Immature natural killer cell (primary cell): ENCODE measurements at regions not wholly inside any gene's neighbourhood (a gene's known extent, or its start where the extent isn't known, plus 50 kb on each side); places are given as distances from the start of the nearest gene placed in this dataset.

Experiments
- DNase-seq, 3 donors: peaks; one replicate each; pipeline ENCODE4 v3.0.0; 2022; ENCODE audit warnings: mixed read lengths in 1 of 3
- H3K27ac Mint-ChIP-seq, 6 donors: one replicate each; pipeline ENCODE4 v1.8.0; 2020; ENCODE audit warnings: mixed read lengths in 6 of 6, mild to moderate bottlenecking in 5 of 6, inconsistent platforms in 4 of 6, moderate library complexity in 3 of 6
- H3K27me3 Mint-ChIP-seq, 3 donors: one replicate each; pipeline ENCODE4 v1.8.0; 2020 to 2021; ENCODE audit warnings: low read depth in 3 of 3, mild to moderate bottlenecking in 3 of 3, mixed read lengths in 3 of 3, moderate library complexity in 3 of 3, inconsistent platforms in 1 of 3
- H3K36me3 Mint-ChIP-seq, 3 donors: one replicate each; pipeline ENCODE4 v1.8.0; 2020; ENCODE audit warnings: mixed read lengths in 3 of 3, inconsistent platforms in 2 of 3, mild to moderate bottlenecking in 2 of 3
- H3K4me1 Mint-ChIP-seq, 2 donors: one replicate each; pipeline ENCODE4 v1.8.0; 2020; ENCODE audit warnings: inconsistent platforms in 2 of 2, mild to moderate bottlenecking in 2 of 2, mixed read lengths in 2 of 2, moderate library complexity in 1 of 2
- H3K4me3 Mint-ChIP-seq, 5 donors: one replicate each; pipeline ENCODE4 v1.8.0; 2020; ENCODE audit warnings: mild to moderate bottlenecking in 5 of 5, mixed read lengths in 5 of 5, inconsistent platforms in 3 of 5, moderate library complexity in 3 of 5
- H3K9me3 Mint-ChIP-seq, 6 donors: one replicate each; pipeline ENCODE4 v1.8.0; 2020; ENCODE audit warnings: mild to moderate bottlenecking in 6 of 6, mixed read lengths in 6 of 6, inconsistent platforms in 4 of 6, moderate library complexity in 3 of 6

DNA sequence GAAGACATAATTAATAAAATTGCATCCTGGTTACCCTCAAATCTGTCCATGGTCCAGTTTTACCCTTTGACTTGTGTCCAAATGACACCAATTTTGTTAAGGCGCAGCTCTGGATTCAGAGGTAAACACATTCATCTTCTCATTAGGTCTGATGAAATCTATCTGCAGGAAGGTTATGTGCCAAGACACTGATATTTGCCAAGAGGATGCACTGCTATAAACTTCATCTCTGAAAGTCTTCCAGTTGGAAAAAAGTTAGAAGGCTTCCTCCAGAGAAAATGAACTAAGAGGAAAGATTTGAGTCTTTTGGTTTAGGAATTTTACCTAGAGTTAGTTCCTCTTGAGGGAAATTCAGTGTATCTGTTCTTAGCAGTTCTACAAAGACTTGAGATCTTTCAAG is 717.8 kb downstream of the DTWD2 start:
- H3K4me1 Mint-ChIP-seq = no peaks in the 10 kb centered on the region
- no peak overlapping the region for H3K27ac Mint-ChIP-seq
- H3K4me3 Mint-ChIP-seq = no peak overlapping the region
- DNase-seq = no peak
- peaks cover 0 to 1% (median 0%) of the 10 kb centered on the region in 3 donors for H3K27me3 Mint-ChIP-seq
- no peaks in the 10 kb centered on the region for H3K36me3 Mint-ChIP-seq
- peaks cover 5 to 31% (median 15%) of the 10 kb centered on the region in 6 donors for H3K9me3 Mint-ChIP-seq

GRCh38 chr5:118258223-118258622 is 730.1 kb downstream of the DTWD2 start:
- no peak overlapping the region for H3K27ac Mint-ChIP-seq
- no peaks in the 10 kb centered on the region for H3K36me3 Mint-ChIP-seq
- peaks cover 3 to 31% (median 9%) of the 10 kb centered on the region in 6 donors for H3K9me3 Mint-ChIP-seq

GRCh38 chr5:118257066-118257465 is 731.3 kb downstream of the DTWD2 start:
- no peaks in the 10 kb centered on the region for H3K4me1 Mint-ChIP-seq
- peaks cover 0 to 23% (median 9%) of the 10 kb centered on the region in 6 donors for H3K9me3 Mint-ChIP-seq
- no peak overlapping the region for H3K4me3 Mint-ChIP-seq
- no peak overlapping the region for H3K27ac Mint-ChIP-seq
- no peaks in the 10 kb centered on the region for H3K36me3 Mint-ChIP-seq
- DNase-seq = no peak
- peaks cover 0 to 1% (median 0%) of the 10 kb centered on the region in 3 donors for H3K27me3 Mint-ChIP-seq

More at GRCh38 chr5:118258223-118258622, 730.1 kb downstream of the DTWD2 start:
- peaks cover 0 to 1% (median 0%) of the 10 kb centered on the region in 3 donors for H3K27me3 Mint-ChIP-seq
- H3K4me1 Mint-ChIP-seq = no peaks in the 10 kb centered on the region
- no peak for DNase-seq
- H3K4me3 Mint-ChIP-seq = no peak overlapping the region

GRCh38 chr5:118253225-118254061 is 734.9 kb downstream of the DTWD2 start:
- Mint-ChIP-seq H3K36me3 (no peaks in the 10 kb centered on the region), H3K4me1 (no peaks in the 10 kb centered on the region), H3K27ac (no peak overlapping the region), H3K27me3 (no peaks in the 10 kb centered on the region), H3K4me3 (no peak overlapping the region), H3K9me3 (peaks cover 8 to 37% (median 27%) of the 10 kb centered on the region in 6 donors)
- no peak for DNase-seq

GRCh38 chr5:118249386-118249785 is 739.0 kb downstream of the DTWD2 start:
- no peak for DNase-seq
- Mint-ChIP-seq H3K36me3 (no peaks in the 10 kb centered on the region), H3K9me3 (peaks cover 15 to 44% (median 29%) of the 10 kb centered on the region in 6 donors), H3K4me3 (no peak overlapping the region), H3K4me1 (no peaks in the 10 kb centered on the region), H3K27me3 (no peaks in the 10 kb centered on the region), H3K27ac (no peak overlapping the region)

DNA sequence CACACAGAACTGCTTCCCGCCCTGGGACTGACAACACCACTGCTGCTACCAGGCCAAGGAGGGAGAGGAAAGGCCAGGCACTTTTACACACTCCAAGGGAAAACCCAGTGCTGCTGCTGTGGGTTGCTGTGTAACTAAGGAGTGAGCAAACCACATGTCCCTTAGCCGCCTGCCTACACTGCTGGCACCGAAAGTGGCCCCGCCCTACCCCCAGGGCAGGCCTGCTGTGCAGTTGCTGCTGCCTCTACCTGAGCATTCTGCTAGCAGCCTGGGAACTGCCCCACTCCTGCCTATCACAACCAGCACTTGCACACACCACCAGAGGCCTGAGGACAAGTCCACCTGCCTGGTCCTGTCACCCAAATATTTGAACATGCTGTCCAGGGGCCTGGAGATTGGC is 740.9 kb downstream of the DTWD2 start:
- Mint-ChIP-seq H3K4me3 (no peak overlapping the region), H3K27me3 (no peaks in the 10 kb centered on the region), H3K9me3 (peaks cover 17 to 52% (median 27%) of the 10 kb centered on the region in 6 donors), H3K36me3 (no peaks in the 10 kb centered on the region), H3K4me1 (no peaks in the 10 kb centered on the region), H3K27ac (no peak overlapping the region)
- DNase-seq = no peak

- Mint-ChIP-seq H3K4me1 (no peaks in the 10 kb centered on the region), H3K27me3 (no peaks in the 10 kb centered on the region), H3K27ac (no peak overlapping the region), H3K36me3 (no peaks in the 10 kb centered on the region), H3K4me3 (no peak overlapping the region), H3K9me3 (peaks cover 10 to 39% (median 20%) of the 10 kb centered on the region in 6 donors)
- DNase-seq = no peak
These were observed 744.7 kb downstream of the DTWD2 start for GRCh38 chr5:118243613-118244012.

DNA sequence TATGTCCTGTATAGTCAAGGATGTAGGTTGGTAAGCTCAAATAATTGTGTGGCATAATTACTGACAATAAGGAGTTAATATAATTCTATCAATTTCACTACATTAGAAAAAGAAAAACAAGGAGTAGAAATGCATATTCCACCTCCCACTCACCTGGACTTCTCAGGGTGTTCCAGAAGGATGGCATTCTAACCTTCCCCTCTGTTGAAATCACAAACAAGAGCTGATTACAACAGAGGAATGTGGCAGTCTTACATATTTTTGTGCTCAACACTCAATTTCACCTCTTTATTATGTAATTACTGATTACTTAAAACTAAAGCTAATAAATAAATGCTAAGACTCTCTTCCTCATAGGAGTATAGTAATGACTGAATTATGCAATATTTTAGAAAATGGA is 745.3 kb downstream of the DTWD2 start:
- no peaks in the 10 kb centered on the region for H3K27me3 Mint-ChIP-seq

GRCh38 chr5:118236108-118236849 is 752.1 kb downstream of the DTWD2 start:
- Mint-ChIP-seq H3K9me3 (peaks cover 5 to 38% (median 11%) of the 10 kb centered on the region in 6 donors), H3K4me3 (no peak overlapping the region), H3K4me1 (no peaks in the 10 kb centered on the region), H3K36me3 (no peaks in the 10 kb centered on the region), H3K27me3 (peaks cover 0 to 1% (median 0%) of the 10 kb centered on the region in 3 donors), H3K27ac (no peak overlapping the region)
- no peak for DNase-seq

More for the DNA sequence above, 745.3 kb downstream of the DTWD2 start:
- Mint-ChIP-seq H3K4me1 (no peaks in the 10 kb centered on the region), H3K9me3 (peaks cover 6 to 34% (median 17%) of the 10 kb centered on the region in 6 donors), H3K4me3 (no peak overlapping the region), H3K27ac (no peak overlapping the region), H3K36me3 (no peaks in the 10 kb centered on the region)
- DNase-seq = no peak

- no peak for DNase-seq
- Mint-ChIP-seq H3K27ac (no peak overlapping the region), H3K9me3 (peaks cover 7 to 54% (median 15%) of the 10 kb centered on the region in 6 donors), H3K4me3 (no peak overlapping the region), H3K27me3 (peaks cover 0 to 1% (median 0%) of the 10 kb centered on the region in 3 donors), H3K4me1 (no peaks in the 10 kb centered on the region), H3K36me3 (no peaks in the 10 kb centered on the region)
These were observed 754.7 kb downstream of the DTWD2 start for GRCh38 chr5:118233606-118234005.

GRCh38 chr5:118228489-118228888 is 759.9 kb downstream of the DTWD2 start:
- Mint-ChIP-seq H3K27me3 (no peaks in the 10 kb centered on the region), H3K4me3 (no peak overlapping the region), H3K4me1 (no peaks in the 10 kb centered on the region), H3K27ac (no peak overlapping the region), H3K36me3 (no peaks in the 10 kb centered on the region), H3K9me3 (peaks cover 8 to 52% (median 16%) of the 10 kb centered on the region in 6 donors)
- no peak for DNase-seq

GRCh38 chr5:118224546-118224945 is 763.8 kb downstream of the DTWD2 start:
- peaks cover 2 to 26% (median 7%) of the 10 kb centered on the region in 6 donors for H3K9me3 Mint-ChIP-seq
- DNase-seq = no peak
- H3K27ac Mint-ChIP-seq = no peak overlapping the region
- no peak overlapping the region for H3K4me3 Mint-ChIP-seq
- no peaks in the 10 kb centered on the region for H3K27me3 Mint-ChIP-seq
- H3K36me3 Mint-ChIP-seq = no peaks in the 10 kb centered on the region
- H3K4me1 Mint-ChIP-seq = no peaks in the 10 kb centered on the region

DNA sequence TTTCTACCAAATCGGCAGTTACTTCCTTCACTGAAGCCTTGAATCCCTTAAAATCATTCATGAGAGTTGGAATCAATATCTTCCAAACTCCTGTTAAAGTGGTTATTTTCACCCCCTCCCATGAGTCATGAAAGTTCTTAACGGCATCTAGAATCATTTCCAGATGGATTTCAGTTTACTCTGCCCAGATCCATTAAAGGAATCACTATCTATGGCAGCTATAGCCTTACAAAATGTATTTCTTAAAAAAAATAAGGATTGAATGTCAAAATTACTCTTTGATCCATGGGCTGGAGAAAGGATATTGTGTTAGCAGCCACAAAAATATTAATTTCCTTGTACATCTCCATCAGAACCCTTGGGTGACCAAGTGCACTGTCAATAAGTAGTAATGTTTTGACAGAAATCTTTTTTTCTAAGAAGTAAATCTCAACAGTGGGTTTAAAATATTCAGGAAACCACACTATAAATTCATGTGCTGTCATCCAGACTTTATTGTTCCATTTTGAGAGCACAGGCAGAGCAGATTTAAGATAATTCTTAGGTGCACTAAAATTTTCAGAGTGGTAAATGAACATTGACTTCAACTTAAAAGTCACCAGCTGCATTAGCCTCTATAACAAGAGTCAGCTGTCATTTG is 767.7 kb downstream of the DTWD2 start:
- no peak for DNase-seq
- no peaks in the 10 kb centered on the region for H3K36me3 Mint-ChIP-seq
- no peaks in the 10 kb centered on the region for H3K4me1 Mint-ChIP-seq
- no peak overlapping the region for H3K4me3 Mint-ChIP-seq
- H3K9me3 Mint-ChIP-seq = peaks cover 10 to 47% (median 15%) of the 10 kb centered on the region in 6 donors
- no peak overlapping the region for H3K27ac Mint-ChIP-seq
- H3K27me3 Mint-ChIP-seq = no peaks in the 10 kb centered on the region

- H3K9me3 Mint-ChIP-seq = peaks cover 19 to 68% (median 30%) of the 10 kb centered on the region in 6 donors
- H3K27ac Mint-ChIP-seq = no peak overlapping the region
- no peak for DNase-seq
- peaks cover 0 to 6% (median 3%) of the 10 kb centered on the region in 3 donors for H3K36me3 Mint-ChIP-seq
- no peaks in the 10 kb centered on the region for H3K4me1 Mint-ChIP-seq
- no peak overlapping the region for H3K4me3 Mint-ChIP-seq
- H3K27me3 Mint-ChIP-seq = peaks cover 0 to 1% (median 0%) of the 10 kb centered on the region in 3 donors
These were observed 776.7 kb downstream of the DTWD2 start for GRCh38 chr5:118211606-118212005.
